ENCODE measurements at regions not wholly inside any gene's neighbourhood (a gene's known extent, or its start where the extent isn't known, plus 50 kb on each side); places are given as distances from the start of the nearest gene placed in this dataset.

GRCh38 chr17:79453481-79453880 is 157.4 kb downstream of the RBFOX3 start:
- Histone ChIP-seq H4K20me1 (ENCODE audit: low read length) (no peaks in the 10 kb centered on the region), H3K9me2 (replicated peaks; ENCODE audit: low read length) (no peaks in the 10 kb centered on the region), H3K36me3 (ENCODE audit: low read depth, low read length) (no peaks in the 10 kb centered on the region), H3K4me1 (ENCODE audit: insufficient read depth, low read length) (no peaks in the 10 kb centered on the region), H3F3A (ENCODE audit: low read length, unreplicated experiment) (no peaks in the 10 kb centered on the region), H3K4me2 (ENCODE audit: low read length) (no peak overlapping the region), H3K9ac (ENCODE audit: low read length) (no peak overlapping the region), H2AFZ (ENCODE audit: low read length) (no peak overlapping the region), H3K79me2 (ENCODE audit: low read length) (no peaks in the 10 kb centered on the region), H3K27me3 (ENCODE audit: low read length) (peaks cover 79% of the 10 kb centered on the region), H3K4me3 (ENCODE audit: low read length) (no peak overlapping the region), H3K9me3 (ENCODE audit: low read length) (no peaks in the 10 kb centered on the region), H3K27ac (ENCODE audit: low read length) (no peak overlapping the region)
- POLR2A ChIA-PET (ENCODE audit: unreplicated experiment): no interaction called here
- intact Hi-C loops (cut with micrococcal nuclease): no loop called here
- CTCF ChIA-PET: no interaction called here
- TF ChIP-seq EZH2phosphoT487 (IDR thresholded peaks at IDR 0.05; ENCODE audit: borderline replicate concordance, low read length): no peak
- no peak for TF ChIP-seq EZH2 (IDR thresholded peaks at IDR 0.05; ENCODE audit: low read length, unreplicated experiment)
- TF ChIP-seq CTCF (conservative IDR thresholded peaks at IDR 0.05; ENCODE audit: low read depth, low read length): no peak
- DNase-seq (no peak), ATAC-seq (no peak)
- BruUV-seq (replicated peaks): no TSS peak

GRCh38 chr17:79452706-79453105 is 158.1 kb downstream of the RBFOX3 start:
- Histone ChIP-seq H3K9me2 (replicated peaks; ENCODE audit: low read length) (no peaks in the 10 kb centered on the region), H3K4me3 (ENCODE audit: low read length) (no peak overlapping the region), H3K27me3 (ENCODE audit: low read length) (peaks cover 87% of the 10 kb centered on the region), H2AFZ (ENCODE audit: low read length) (no peak overlapping the region), H3K4me2 (ENCODE audit: low read length) (no peak overlapping the region), H3K27ac (ENCODE audit: low read length) (no peak overlapping the region), H3K9ac (ENCODE audit: low read length) (no peak overlapping the region), H3K36me3 (ENCODE audit: low read depth, low read length) (no peaks in the 10 kb centered on the region), H3K79me2 (ENCODE audit: low read length) (no peaks in the 10 kb centered on the region), H3K4me1 (ENCODE audit: insufficient read depth, low read length) (no peaks in the 10 kb centered on the region), H3F3A (ENCODE audit: low read length, unreplicated experiment) (no peaks in the 10 kb centered on the region), H4K20me1 (ENCODE audit: low read length) (no peaks in the 10 kb centered on the region), H3K9me3 (ENCODE audit: low read length) (no peaks in the 10 kb centered on the region)
- intact Hi-C loops (cut with micrococcal nuclease): no loop called here
- BruUV-seq (replicated peaks): no TSS peak
- no peak for TF ChIP-seq EZH2phosphoT487 (IDR thresholded peaks at IDR 0.05; ENCODE audit: borderline replicate concordance, low read length)
- TF ChIP-seq EZH2 (IDR thresholded peaks at IDR 0.05; ENCODE audit: low read length, unreplicated experiment): no peak
- TF ChIP-seq CTCF (conservative IDR thresholded peaks at IDR 0.05; ENCODE audit: low read depth, low read length): no peak
- DNase-seq (no peak), ATAC-seq (no peak)
- POLR2A ChIA-PET (ENCODE audit: unreplicated experiment): no interaction called here
- CTCF ChIA-PET: no interaction called here

GRCh38 chr17:79451167-79451566 is 159.7 kb downstream of the RBFOX3 start:
- no peak overlapping the region for H2AFZ ChIP-seq (ENCODE audit: low read length)
- H3K27me3 ChIP-seq (ENCODE audit: low read length): peaks cover 92% of the 10 kb centered on the region
- H3F3A ChIP-seq (ENCODE audit: low read length, unreplicated experiment): no peaks in the 10 kb centered on the region
- DNase-seq: no peak
- no peak overlapping the region for H3K9ac ChIP-seq (ENCODE audit: low read length)
- H3K79me2 ChIP-seq (ENCODE audit: low read length): no peaks in the 10 kb centered on the region
- H3K4me2 ChIP-seq (ENCODE audit: low read length): no peak overlapping the region
- intact Hi-C loops (cut with micrococcal nuclease): no loop called here
- no peaks in the 10 kb centered on the region for H3K9me3 ChIP-seq (ENCODE audit: low read length)
- H4K20me1 ChIP-seq (ENCODE audit: low read length): no peaks in the 10 kb centered on the region
- ChIA-PET POLR2A (ENCODE audit: unreplicated experiment) (no interaction called here), CTCF (no interaction called here)
- no peak overlapping the region for H3K27ac ChIP-seq (ENCODE audit: low read length)
- TF ChIP-seq CTCF (conservative IDR thresholded peaks at IDR 0.05; ENCODE audit: low read depth, low read length) (no peak), EZH2 (IDR thresholded peaks at IDR 0.05; ENCODE audit: low read length, unreplicated experiment) (no peak), EZH2phosphoT487 (IDR thresholded peaks at IDR 0.05; ENCODE audit: borderline replicate concordance, low read length) (no peak)
- H3K36me3 ChIP-seq (ENCODE audit: low read depth, low read length): no peaks in the 10 kb centered on the region
- H3K9me2 ChIP-seq (replicated peaks; ENCODE audit: low read length): no peaks in the 10 kb centered on the region
- H3K4me1 ChIP-seq (ENCODE audit: insufficient read depth, low read length): no peaks in the 10 kb centered on the region
- H3K4me3 ChIP-seq (ENCODE audit: low read length): no peak overlapping the region
- BruUV-seq (replicated peaks): no TSS peak
- ATAC-seq: no peak
